H1 (cell line): ENCODE measurements at regions not wholly inside any gene's neighbourhood (a gene's known extent, or its start where the extent isn't known, plus 50 kb on each side); places are given as distances from the start of the nearest gene placed in this dataset.

Experiments used
- CTCF ChIA-PET: fragments of 300-600 bp; sonication (Branson Sonifier 250); formaldehyde crosslinking; loops from one replicate; lab custom pipeline; 2021; ENCODE audit not compliant: partially characterized antibody; lab: Charles Lee
- POLR2A ChIA-PET: fragments of 300-600 bp; sonication (Branson Sonifier 250); formaldehyde crosslinking; loops from one replicate; lab custom pipeline; 2021; ENCODE audit warnings: inconsistent platforms; ENCODE audit not compliant: partially characterized antibody; lab: Charles Lee
- DNase-seq, 2 experiments: peaks; one replicate each; pipeline versions ENCODE4 v3.0.0 to v3.0.0-alpha.2; 2010 to 2022; ENCODE audit warnings: low spot score in 2 of 2, low read depth in 1 of 2, mixed read lengths in 1 of 2
- FAIRE-seq: peaks from 2 replicates; lab custom pipeline; 2011; peaks lifted over from hg19 to GRCh38; lab: Jason Lieb, UNC
- H2AFZ ChIP-seq: 2 replicates; pipeline ENCODE4 v1.8.1; 2012; ENCODE audit warnings: low read length, inconsistent platforms
- H2AK5ac ChIP-seq: 2 replicates; pipeline ENCODE4 v1.6.1; 2013; ENCODE audit warnings: low read depth, low read length
- H2BK120ac ChIP-seq: replicated peaks from 2 replicates; pipeline ENCODE3; 2013; ENCODE audit warnings: low read depth, low read length, inconsistent platforms
- H2BK12ac ChIP-seq: 2 replicates; pipeline ENCODE4 v1.6.1; 2013; ENCODE audit warnings: low read depth, low read length
- H2BK15ac ChIP-seq: 2 replicates; pipeline ENCODE4 v1.6.1; 2013; ENCODE audit warnings: low read length
- H2BK20ac ChIP-seq: 2 replicates; pipeline ENCODE4 v1.6.1; 2013; ENCODE audit warnings: low read length
- H2BK5ac ChIP-seq: 2 replicates; pipeline ENCODE4 v1.6.1; 2013; ENCODE audit warnings: low read depth, low read length
- H3K14ac ChIP-seq: 2 replicates; pipeline ENCODE4 v1.6.1; 2013; ENCODE audit warnings: inconsistent platforms; ENCODE audit not compliant: insufficient read length
- H3K18ac ChIP-seq: 2 replicates; pipeline ENCODE4 v1.6.1; 2013; ENCODE audit warnings: low read length; ENCODE audit errors: extremely low read depth
- H3K23ac ChIP-seq: 2 replicates; pipeline ENCODE4 v1.6.1; 2013; ENCODE audit warnings: inconsistent platforms; ENCODE audit not compliant: insufficient read length
- H3K23me2 ChIP-seq: 2 replicates; pipeline ENCODE4 v1.6.1; 2013; ENCODE audit warnings: low read depth, low read length
- H3K27ac ChIP-seq: 2 replicates; pipeline ENCODE4 v1.6.1; 2011; ENCODE audit warnings: low read depth, low read length, inconsistent platforms
- H3K27me3 ChIP-seq, 4 experiments: replicated peaks in 1 of 4; 1 replicate in 1 of 4; 2 replicates in 3 of 4; pipeline versions ENCODE4 v1.6.1 to v1.8.1; 2011 to 2013; ENCODE audit warnings: low read length in 3 of 4, mild to moderate bottlenecking in 3 of 4, inconsistent platforms in 2 of 4, mixed read lengths in 2 of 4, moderate library complexity in 1 of 4; ENCODE audit not compliant: control insufficient read depth in 3 of 4, insufficient read depth in 3 of 4; ENCODE audit errors: extremely low read depth in 1 of 4
- H3K36me3 ChIP-seq, 4 experiments: 2 replicates each; pipeline versions ENCODE4 v1.6.1 to v1.8.1; 2011 to 2013; ENCODE audit warnings: mild to moderate bottlenecking in 4 of 4, low read length in 3 of 4, moderate library complexity in 2 of 4, control low read depth in 1 of 4, inconsistent platforms in 1 of 4; ENCODE audit not compliant: insufficient read depth in 4 of 4, control insufficient read depth in 2 of 4
- H3K4ac ChIP-seq: replicated peaks from 2 replicates; pipeline ENCODE3; 2013; ENCODE audit warnings: low read length, low read depth, mixed read lengths, inconsistent platforms; ENCODE audit not compliant: insufficient read length
- H3K4me1 ChIP-seq, 4 experiments: replicated peaks in 1 of 4; 1 replicate in 1 of 4; 2 replicates in 3 of 4; pipeline versions ENCODE4 v1.6.1 to v1.8.1; 2011 to 2013; ENCODE audit warnings: low read length in 3 of 4, inconsistent platforms in 2 of 4, mixed read lengths in 1 of 4; ENCODE audit not compliant: insufficient read depth in 4 of 4, control insufficient read depth in 3 of 4
- H3K4me2 ChIP-seq, 2 experiments: 2 replicates each; pipeline versions ENCODE4 v1.6.1 to v1.8.1; 2011 to 2013; ENCODE audit warnings: low read depth in 2 of 2, low read length in 2 of 2, control low read depth in 1 of 2, inconsistent platforms in 1 of 2, mild to moderate bottlenecking in 1 of 2; ENCODE audit not compliant: insufficient read depth in 1 of 2
- H3K4me3 ChIP-seq, 4 experiments: fragments of 200-600, 300-600 bp in 1 of 4; sonication (generic), shearing (Covaris generic), sonication (Bioruptor Twin) in 1 of 4; 2 replicates each; pipeline versions ENCODE4 v1.5.1 to v1.8.1; 2011 to 2016; ENCODE audit warnings: low read length in 4 of 4, low read depth in 3 of 4, control low read depth in 2 of 4, inconsistent platforms in 2 of 4, mild to moderate bottlenecking in 2 of 4, mixed read lengths in 1 of 4, moderate library complexity in 1 of 4; ENCODE audit not compliant: insufficient read depth in 2 of 4; ENCODE audit errors: extremely low read depth in 1 of 4
- H3K56ac ChIP-seq: replicated peaks from 2 replicates; pipeline ENCODE3; 2013; ENCODE audit warnings: low read depth, mild to moderate bottlenecking, mixed read lengths, low read length, inconsistent platforms; ENCODE audit not compliant: insufficient read length
- H3K79me1 ChIP-seq: 2 replicates; pipeline ENCODE4 v1.6.1; 2013; ENCODE audit warnings: low read depth, low read length, control low read depth
- H3K79me2 ChIP-seq, 2 experiments: 2 replicates each; pipeline versions ENCODE4 v1.6.1 to v1.8.1; 2012 to 2013; ENCODE audit warnings: low read length in 2 of 2, mild to moderate bottlenecking in 2 of 2, inconsistent platforms in 1 of 2; ENCODE audit not compliant: insufficient read depth in 2 of 2, control insufficient read depth in 1 of 2
- H3K9ac ChIP-seq, 4 experiments: replicated peaks in 1 of 4; 1 replicate in 1 of 4; 2 replicates in 3 of 4; pipeline versions ENCODE4 v1.6.1 to v1.8.1; 2011 to 2013; ENCODE audit warnings: low read depth in 3 of 4, low read length in 3 of 4, control low read depth in 2 of 4, mild to moderate bottlenecking in 2 of 4, moderate library complexity in 2 of 4, inconsistent platforms in 1 of 4; ENCODE audit errors: extremely low read depth in 1 of 4
- H3K9me3 ChIP-seq, 2 experiments: 2 replicates each; pipeline versions ENCODE4 v1.6.1 to v1.8.1; 2012 to 2013; ENCODE audit warnings: mild to moderate bottlenecking in 2 of 2, moderate library complexity in 2 of 2, control low read depth in 1 of 2, inconsistent platforms in 1 of 2, low read depth in 1 of 2, low read length in 1 of 2, mixed read lengths in 1 of 2; ENCODE audit not compliant: insufficient read depth in 2 of 2
- H4K20me1 ChIP-seq, 2 experiments: replicated peaks in 1 of 2; 2 replicates each; pipeline versions ENCODE3 to v1.8.1; 2011 to 2013; ENCODE audit warnings: inconsistent platforms in 2 of 2, low read length in 2 of 2, mild to moderate bottlenecking in 1 of 2; ENCODE audit not compliant: insufficient read depth in 2 of 2, control insufficient read depth in 1 of 2
- H4K5ac ChIP-seq: 2 replicates; pipeline ENCODE4 v1.6.1; 2013; ENCODE audit warnings: low read length, low read depth, mixed read lengths, inconsistent platforms; ENCODE audit not compliant: insufficient read length
- H4K8ac ChIP-seq: 2 replicates; pipeline ENCODE4 v1.8.0; 2013; ENCODE audit warnings: mild to moderate bottlenecking, moderate library complexity, low read length, inconsistent platforms; ENCODE audit not compliant: insufficient read depth; ENCODE audit errors: extremely low read depth
- H4K91ac ChIP-seq: replicated peaks from 2 replicates; pipeline ENCODE3; 2013; ENCODE audit warnings: low read length, mixed read lengths, inconsistent platforms; ENCODE audit not compliant: insufficient read length
- WGBS, 2 experiments: shearing (Covaris generic) in 1 of 2; methylation state at CpG; one replicate each; pipeline versions ENCODE4 v1.1.6 to v1.1.7; 2013 to 2015; ENCODE audit warnings: low lambda C conversion rate in 2 of 2, mixed read lengths in 2 of 2, inconsistent platforms in 1 of 2, low coverage in 1 of 2, missing lambda C conversion rate in 1 of 2; ENCODE audit not compliant: insufficient replicate concordance in 2 of 2, insufficient coverage in 1 of 2, insufficient read length in 1 of 2; ENCODE audit errors: extremely low coverage in 1 of 2, missing lambda C conversion rate in 1 of 2; 5-methylcytosine and 5-hydroxymethylcytosine counted together

GRCh38 chr6:108774555-108774954 lies 73.7 kb upstream of the ARMC2 start:
- Histone ChIP-seq H4K8ac (no peak overlapping the region), H2AK5ac (no peak overlapping the region), H3K14ac (no peak overlapping the region), H3K4me3 (no peak overlapping the region), H3K36me3 (no peaks in the 10 kb centered on the region), H3K4me1 (peaks cover 0 to under 1% (median under 1%) of the 10 kb centered on the region in 4 experiments; a peak in 2 of 7 replicates), H3K27me3 (peaks cover 0 to 3% (median 0%) of the 10 kb centered on the region in 4 experiments; a peak in 1 of 7 replicates), H3K79me1 (no peaks in the 10 kb centered on the region), H3K4me2 (no peak overlapping the region), H2AFZ (no peak overlapping the region), H3K27ac (no peak overlapping the region), H2BK120ac (no peak overlapping the region), H3K79me2 (no peaks in the 10 kb centered on the region), H3K23ac (no peak overlapping the region), H2BK12ac (no peak overlapping the region), H2BK20ac (no peak overlapping the region), H2BK5ac (no peak overlapping the region), H3K18ac (no peak overlapping the region), H4K91ac (no peak overlapping the region), H2BK15ac (no peak overlapping the region), H3K4ac (no peak overlapping the region), H3K9ac (no peak overlapping the region), H3K56ac (no peak overlapping the region), H3K23me2 (no peaks in the 10 kb centered on the region), H4K5ac (no peak overlapping the region), H3K9me3 (0 out of 4 replicates have a peak, but pooled peaks cover 0 to 3% of the 10 kb centered on the region in 2 experiments), H4K20me1 (no peaks in the 10 kb centered on the region)
- whole genome bisulfite sequencing, 2 experiments = 96% methylated on average over 3 of the region's 3 CpGs; no CpG with 5 or more reads in 1 of the 2 experiments
- ChIA-PET CTCF (interaction anchor here (0.8 to 0.9 kb wide), 2 partner anchors 14 to 26 kb away, joined by 3 to 4 read pairs; no protein-coding TSS in a partner anchor), POLR2A (interaction anchor here (0.9 kb wide), 1 partner anchor 212 kb away, joined by 3 read pairs; no protein-coding TSS in a partner anchor)
- DNase-seq = no peak
- no peak for FAIRE-seq
